Peyer's patch (tissue), 4 donors: ENCODE measurements at regions not wholly inside any gene's neighbourhood (a gene's known extent, or its start where the extent isn't known, plus 50 kb on each side); places are given as distances from the start of the nearest gene placed in this dataset.

Experiments
- POLR2A ChIP-seq, 2 donors: fragments of 450-650 bp; IDR thresholded peaks; one replicate each; pipeline ENCODE4 v1.5.1; 2017; ENCODE audit warnings: antibody characterized with exemption in 2 of 2, mild to moderate bottlenecking in 2 of 2, moderate library complexity in 2 of 2
- TF ChIP-seq, protein P1 (sequence below), 6 experiments: fragments of 450-650 bp in 4 of 6; fragments of 200-600 bp in 2 of 6; sonication (generic) in 1 of 6; IDR thresholded peaks; one replicate each; pipeline ENCODE4 v1.5.1; 2017 to 2019; ENCODE audit warnings: antibody characterized with exemption in 6 of 6, mild to moderate bottlenecking in 3 of 6, moderate library complexity in 1 of 6

DNA sequence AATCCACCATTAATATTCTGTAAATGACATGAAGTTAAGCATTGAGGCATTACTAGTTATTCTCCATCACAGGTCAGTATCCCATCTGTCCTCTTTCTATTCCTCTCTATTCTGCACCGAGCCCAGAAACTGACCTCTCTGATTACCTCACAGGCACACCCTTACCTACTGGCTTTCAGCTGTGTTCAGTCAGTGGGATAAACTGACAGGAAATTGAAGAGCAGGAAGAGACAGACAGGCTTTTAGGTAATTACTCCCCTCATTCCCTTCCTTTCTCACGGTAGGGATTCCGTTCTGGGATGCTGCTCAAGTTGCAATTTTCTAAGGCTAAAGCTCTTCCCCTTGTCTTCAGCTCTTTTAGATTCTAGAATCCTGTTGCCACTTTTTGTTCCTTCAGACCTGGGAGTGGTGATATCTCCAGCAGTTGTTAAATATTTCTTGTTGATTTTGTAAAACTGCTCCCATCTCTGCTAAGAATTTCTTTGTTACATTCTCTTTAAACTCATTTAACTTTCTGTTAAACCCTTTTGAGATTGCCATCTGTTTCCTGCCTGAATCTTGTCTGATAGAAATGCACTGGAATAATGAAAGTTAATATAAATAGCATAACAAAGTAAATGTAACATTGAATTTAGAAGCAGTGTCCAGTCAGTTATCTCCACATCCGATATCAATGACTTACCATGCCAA is 1063.4 kb downstream of the PLA2G4A start:
- TF ChIP-seq, protein P1, sequence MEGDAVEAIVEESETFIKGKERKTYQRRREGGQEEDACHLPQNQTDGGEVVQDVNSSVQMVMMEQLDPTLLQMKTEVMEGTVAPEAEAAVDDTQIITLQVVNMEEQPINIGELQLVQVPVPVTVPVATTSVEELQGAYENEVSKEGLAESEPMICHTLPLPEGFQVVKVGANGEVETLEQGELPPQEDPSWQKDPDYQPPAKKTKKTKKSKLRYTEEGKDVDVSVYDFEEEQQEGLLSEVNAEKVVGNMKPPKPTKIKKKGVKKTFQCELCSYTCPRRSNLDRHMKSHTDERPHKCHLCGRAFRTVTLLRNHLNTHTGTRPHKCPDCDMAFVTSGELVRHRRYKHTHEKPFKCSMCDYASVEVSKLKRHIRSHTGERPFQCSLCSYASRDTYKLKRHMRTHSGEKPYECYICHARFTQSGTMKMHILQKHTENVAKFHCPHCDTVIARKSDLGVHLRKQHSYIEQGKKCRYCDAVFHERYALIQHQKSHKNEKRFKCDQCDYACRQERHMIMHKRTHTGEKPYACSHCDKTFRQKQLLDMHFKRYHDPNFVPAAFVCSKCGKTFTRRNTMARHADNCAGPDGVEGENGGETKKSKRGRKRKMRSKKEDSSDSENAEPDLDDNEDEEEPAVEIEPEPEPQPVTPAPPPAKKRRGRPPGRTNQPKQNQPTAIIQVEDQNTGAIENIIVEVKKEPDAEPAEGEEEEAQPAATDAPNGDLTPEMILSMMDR (IDR thresholded peaks at IDR 0.05) = no peak
- TF ChIP-seq POLR2A (IDR thresholded peaks at IDR 0.05) = no peak
